GDM1 (cell line): ENCODE measurements at regions not wholly inside any gene's neighbourhood (a gene's known extent, or its start where the extent isn't known, plus 50 kb on each side); places are given as distances from the start of the nearest gene placed in this dataset.
A peak's percentile ranks its signal among the peaks of the same experiment; 100 is the strongest.
"Not testable (repeated sequence)": the region's sequence is repeated elsewhere in the genome, so short reads cannot be mapped to it uniquely, and the experiment has no call there.

Experiments
- DNase-seq: peaks from one replicate; lab custom pipeline; 2025; lab: John Stamatoyannopoulos, UW

- DNase-seq = no peak
These were observed 890.2 kb upstream of the VRK2 start for GRCh38 chr2:57156231-57156924.

GRCh38 chr2:57160976-57161375 is 885.6 kb upstream of the VRK2 start:
- no peak for DNase-seq

GRCh38 chr2:57177176-57177575 is 869.4 kb upstream of the VRK2 start:
- no peak for DNase-seq

GRCh38 chr2:57180042-57180567 is 866.5 kb upstream of the VRK2 start:
- no peak for DNase-seq

- DNase-seq = no peak
These were observed 865.9 kb upstream of the VRK2 start for GRCh38 chr2:57180678-57181077.

GRCh38 chr2:57181315-57182038 is 865.1 kb upstream of the VRK2 start:
- no peak for DNase-seq

- no peak for DNase-seq
These were observed 863.7 kb upstream of the VRK2 start for GRCh38 chr2:57182916-57183315.

- DNase-seq = no peak
These were observed 861.0 kb upstream of the VRK2 start for GRCh38 chr2:57185568-57185967.

- DNase-seq = no peak
These were observed 856.6 kb upstream of the VRK2 start for GRCh38 chr2:57190007-57190406.

- DNase-seq = no peak
These were observed 846.9 kb upstream of the VRK2 start for GRCh38 chr2:57199663-57200062.

- no peak for DNase-seq
These were observed 842.2 kb upstream of the VRK2 start for GRCh38 chr2:57204364-57204763.

GRCh38 chr2:57205241-57205640 is 841.4 kb upstream of the VRK2 start:
- no peak for DNase-seq

- DNase-seq = no peak
These were observed 839.4 kb upstream of the VRK2 start for GRCh38 chr2:57207191-57207590.

- no peak for DNase-seq
These were observed 836.8 kb upstream of the VRK2 start for GRCh38 chr2:57209799-57210198.

GRCh38 chr2:57210855-57211254 is 835.8 kb upstream of the VRK2 start:
- no peak for DNase-seq

- DNase-seq = no peak
These were observed 829.6 kb upstream of the VRK2 start for GRCh38 chr2:57217013-57217412.

- DNase-seq = no peak
These were observed 828.4 kb upstream of the VRK2 start for GRCh38 chr2:57218206-57218605.

- DNase-seq = not testable (repeated sequence)
These were observed 816.9 kb upstream of the VRK2 start for GRCh38 chr2:57229706-57230105.

GRCh38 chr2:57232341-57232740 is 814.3 kb upstream of the VRK2 start:
- not testable (repeated sequence) for DNase-seq

GRCh38 chr2:57251495-57251894 is 795.1 kb upstream of the VRK2 start:
- DNase-seq = not testable (repeated sequence)

- not testable (repeated sequence) for DNase-seq
These were observed 770.2 kb upstream of the VRK2 start for GRCh38 chr2:57276408-57276807.

- DNase-seq = peak; percentile 31
These were observed 768.2 kb upstream of the VRK2 start for GRCh38 chr2:57278451-57278850.

- no peak for DNase-seq
These were observed 755.4 kb upstream of the VRK2 start for GRCh38 chr2:57291209-57291608.
